H1 (cell line): ENCODE measurements at regions not wholly inside any gene's neighbourhood (a gene's known extent, or its start where the extent isn't known, plus 50 kb on each side); places are given as distances from the start of the nearest gene placed in this dataset.

Experiments used
- CTCF ChIA-PET: fragments of 300-600 bp; sonication (Branson Sonifier 250); formaldehyde crosslinking; loops from one replicate; lab custom pipeline; 2021; ENCODE audit not compliant: partially characterized antibody; lab: Charles Lee
- POLR2A ChIA-PET: fragments of 300-600 bp; sonication (Branson Sonifier 250); formaldehyde crosslinking; loops from one replicate; lab custom pipeline; 2021; ENCODE audit warnings: inconsistent platforms; ENCODE audit not compliant: partially characterized antibody; lab: Charles Lee
- DNase-seq, 2 experiments: peaks; one replicate each; pipeline versions ENCODE4 v3.0.0 to v3.0.0-alpha.2; 2010 to 2022; ENCODE audit warnings: low spot score in 2 of 2, low read depth in 1 of 2, mixed read lengths in 1 of 2
- FAIRE-seq: peaks from 2 replicates; lab custom pipeline; 2011; peaks lifted over from hg19 to GRCh38; lab: Jason Lieb, UNC
- H2AFZ ChIP-seq: 2 replicates; pipeline ENCODE4 v1.8.1; 2012; ENCODE audit warnings: low read length, inconsistent platforms
- H2AK5ac ChIP-seq: 2 replicates; pipeline ENCODE4 v1.6.1; 2013; ENCODE audit warnings: low read depth, low read length
- H2BK120ac ChIP-seq: replicated peaks from 2 replicates; pipeline ENCODE3; 2013; ENCODE audit warnings: low read depth, low read length, inconsistent platforms
- H2BK12ac ChIP-seq: 2 replicates; pipeline ENCODE4 v1.6.1; 2013; ENCODE audit warnings: low read depth, low read length
- H2BK15ac ChIP-seq: 2 replicates; pipeline ENCODE4 v1.6.1; 2013; ENCODE audit warnings: low read length
- H2BK20ac ChIP-seq: 2 replicates; pipeline ENCODE4 v1.6.1; 2013; ENCODE audit warnings: low read length
- H2BK5ac ChIP-seq: 2 replicates; pipeline ENCODE4 v1.6.1; 2013; ENCODE audit warnings: low read depth, low read length
- H3K14ac ChIP-seq: 2 replicates; pipeline ENCODE4 v1.6.1; 2013; ENCODE audit warnings: inconsistent platforms; ENCODE audit not compliant: insufficient read length
- H3K18ac ChIP-seq: 2 replicates; pipeline ENCODE4 v1.6.1; 2013; ENCODE audit warnings: low read length; ENCODE audit errors: extremely low read depth
- H3K23ac ChIP-seq: 2 replicates; pipeline ENCODE4 v1.6.1; 2013; ENCODE audit warnings: inconsistent platforms; ENCODE audit not compliant: insufficient read length
- H3K23me2 ChIP-seq: 2 replicates; pipeline ENCODE4 v1.6.1; 2013; ENCODE audit warnings: low read depth, low read length
- H3K27ac ChIP-seq: 2 replicates; pipeline ENCODE4 v1.6.1; 2011; ENCODE audit warnings: low read depth, low read length, inconsistent platforms
- H3K27me3 ChIP-seq, 4 experiments: replicated peaks in 1 of 4; 1 replicate in 1 of 4; 2 replicates in 3 of 4; pipeline versions ENCODE4 v1.6.1 to v1.8.1; 2011 to 2013; ENCODE audit warnings: low read length in 3 of 4, mild to moderate bottlenecking in 3 of 4, inconsistent platforms in 2 of 4, mixed read lengths in 2 of 4, moderate library complexity in 1 of 4; ENCODE audit not compliant: control insufficient read depth in 3 of 4, insufficient read depth in 3 of 4; ENCODE audit errors: extremely low read depth in 1 of 4
- H3K36me3 ChIP-seq, 4 experiments: 2 replicates each; pipeline versions ENCODE4 v1.6.1 to v1.8.1; 2011 to 2013; ENCODE audit warnings: mild to moderate bottlenecking in 4 of 4, low read length in 3 of 4, moderate library complexity in 2 of 4, control low read depth in 1 of 4, inconsistent platforms in 1 of 4; ENCODE audit not compliant: insufficient read depth in 4 of 4, control insufficient read depth in 2 of 4
- H3K4ac ChIP-seq: replicated peaks from 2 replicates; pipeline ENCODE3; 2013; ENCODE audit warnings: low read length, low read depth, mixed read lengths, inconsistent platforms; ENCODE audit not compliant: insufficient read length
- H3K4me1 ChIP-seq, 4 experiments: replicated peaks in 1 of 4; 1 replicate in 1 of 4; 2 replicates in 3 of 4; pipeline versions ENCODE4 v1.6.1 to v1.8.1; 2011 to 2013; ENCODE audit warnings: low read length in 3 of 4, inconsistent platforms in 2 of 4, mixed read lengths in 1 of 4; ENCODE audit not compliant: insufficient read depth in 4 of 4, control insufficient read depth in 3 of 4
- H3K4me2 ChIP-seq, 2 experiments: 2 replicates each; pipeline versions ENCODE4 v1.6.1 to v1.8.1; 2011 to 2013; ENCODE audit warnings: low read depth in 2 of 2, low read length in 2 of 2, control low read depth in 1 of 2, inconsistent platforms in 1 of 2, mild to moderate bottlenecking in 1 of 2; ENCODE audit not compliant: insufficient read depth in 1 of 2
- H3K4me3 ChIP-seq, 4 experiments: fragments of 200-600, 300-600 bp in 1 of 4; sonication (generic), shearing (Covaris generic), sonication (Bioruptor Twin) in 1 of 4; 2 replicates each; pipeline versions ENCODE4 v1.5.1 to v1.8.1; 2011 to 2016; ENCODE audit warnings: low read length in 4 of 4, low read depth in 3 of 4, control low read depth in 2 of 4, inconsistent platforms in 2 of 4, mild to moderate bottlenecking in 2 of 4, mixed read lengths in 1 of 4, moderate library complexity in 1 of 4; ENCODE audit not compliant: insufficient read depth in 2 of 4; ENCODE audit errors: extremely low read depth in 1 of 4
- H3K56ac ChIP-seq: replicated peaks from 2 replicates; pipeline ENCODE3; 2013; ENCODE audit warnings: low read depth, mild to moderate bottlenecking, mixed read lengths, low read length, inconsistent platforms; ENCODE audit not compliant: insufficient read length
- H3K79me1 ChIP-seq: 2 replicates; pipeline ENCODE4 v1.6.1; 2013; ENCODE audit warnings: low read depth, low read length, control low read depth
- H3K79me2 ChIP-seq, 2 experiments: 2 replicates each; pipeline versions ENCODE4 v1.6.1 to v1.8.1; 2012 to 2013; ENCODE audit warnings: low read length in 2 of 2, mild to moderate bottlenecking in 2 of 2, inconsistent platforms in 1 of 2; ENCODE audit not compliant: insufficient read depth in 2 of 2, control insufficient read depth in 1 of 2
- H3K9ac ChIP-seq, 4 experiments: replicated peaks in 1 of 4; 1 replicate in 1 of 4; 2 replicates in 3 of 4; pipeline versions ENCODE4 v1.6.1 to v1.8.1; 2011 to 2013; ENCODE audit warnings: low read depth in 3 of 4, low read length in 3 of 4, control low read depth in 2 of 4, mild to moderate bottlenecking in 2 of 4, moderate library complexity in 2 of 4, inconsistent platforms in 1 of 4; ENCODE audit errors: extremely low read depth in 1 of 4
- H3K9me3 ChIP-seq, 2 experiments: 2 replicates each; pipeline versions ENCODE4 v1.6.1 to v1.8.1; 2012 to 2013; ENCODE audit warnings: mild to moderate bottlenecking in 2 of 2, moderate library complexity in 2 of 2, control low read depth in 1 of 2, inconsistent platforms in 1 of 2, low read depth in 1 of 2, low read length in 1 of 2, mixed read lengths in 1 of 2; ENCODE audit not compliant: insufficient read depth in 2 of 2
- H4K20me1 ChIP-seq, 2 experiments: replicated peaks in 1 of 2; 2 replicates each; pipeline versions ENCODE3 to v1.8.1; 2011 to 2013; ENCODE audit warnings: inconsistent platforms in 2 of 2, low read length in 2 of 2, mild to moderate bottlenecking in 1 of 2; ENCODE audit not compliant: insufficient read depth in 2 of 2, control insufficient read depth in 1 of 2
- H4K5ac ChIP-seq: 2 replicates; pipeline ENCODE4 v1.6.1; 2013; ENCODE audit warnings: low read length, low read depth, mixed read lengths, inconsistent platforms; ENCODE audit not compliant: insufficient read length
- H4K8ac ChIP-seq: 2 replicates; pipeline ENCODE4 v1.8.0; 2013; ENCODE audit warnings: mild to moderate bottlenecking, moderate library complexity, low read length, inconsistent platforms; ENCODE audit not compliant: insufficient read depth; ENCODE audit errors: extremely low read depth
- H4K91ac ChIP-seq: replicated peaks from 2 replicates; pipeline ENCODE3; 2013; ENCODE audit warnings: low read length, mixed read lengths, inconsistent platforms; ENCODE audit not compliant: insufficient read length
- BRCA1 ChIP-seq: IDR thresholded peaks from 2 replicates; pipeline ENCODE4 v1.6.1; 2012; ENCODE audit warnings: low read depth, low read length, improper control_type of control experiment
- EGR1 ChIP-seq: IDR thresholded peaks from 2 replicates; pipeline ENCODE4 v1.6.1; 2011; ENCODE audit warnings: low read depth, low read length, borderline replicate concordance
- HDAC6 ChIP-seq: IDR thresholded peaks from one replicate; pipeline ENCODE4 v1.7.1; 2012; ENCODE audit warnings: low read depth, mild to moderate bottlenecking, inconsistent platforms, low read length, moderate library complexity
- POU5F1 ChIP-seq: IDR thresholded peaks from 2 replicates; pipeline ENCODE4 v1.6.1; 2011; ENCODE audit warnings: low read depth, mild to moderate bottlenecking, low read length, moderate library complexity
- TCF12 ChIP-seq: IDR thresholded peaks from 2 replicates; pipeline ENCODE4 v1.6.1; 2011; ENCODE audit warnings: low read depth, mild to moderate bottlenecking, low read length
- WGBS, 2 experiments: shearing (Covaris generic) in 1 of 2; methylation state at CpG; one replicate each; pipeline versions ENCODE4 v1.1.6 to v1.1.7; 2013 to 2015; ENCODE audit warnings: low lambda C conversion rate in 2 of 2, mixed read lengths in 2 of 2, inconsistent platforms in 1 of 2, low coverage in 1 of 2, missing lambda C conversion rate in 1 of 2; ENCODE audit not compliant: insufficient replicate concordance in 2 of 2, insufficient coverage in 1 of 2, insufficient read length in 1 of 2; ENCODE audit errors: extremely low coverage in 1 of 2, missing lambda C conversion rate in 1 of 2; 5-methylcytosine and 5-hydroxymethylcytosine counted together

GRCh38 chr5:167790462-167791260 is 500.8 kb upstream of the WWC1 start:
- no peak for DNase-seq
- Histone ChIP-seq H2BK12ac (no peak overlapping the region), H3K79me2 (no peaks in the 10 kb centered on the region), H3K18ac (no peak overlapping the region), H3K23ac (no peak overlapping the region), H2AK5ac (no peak overlapping the region), H3K4me3 (no peak overlapping the region), H3K27ac (no peak overlapping the region), H2BK20ac (no peak overlapping the region), H2AFZ (no peak overlapping the region), H4K20me1 (no peaks in the 10 kb centered on the region), H3K9ac (no peak overlapping the region), H3K4ac (no peak overlapping the region), H3K79me1 (no peaks in the 10 kb centered on the region), H3K27me3 (no peaks in the 10 kb centered on the region; a peak in 1 of 7 replicates), H3K23me2 (no peaks in the 10 kb centered on the region; the same call in 1 of the 2 replicates), H3K9me3 (no peaks in the 10 kb centered on the region), H2BK120ac (no peak overlapping the region), H2BK15ac (no peak overlapping the region), H4K8ac (no peak overlapping the region), H3K56ac (no peak overlapping the region), H3K14ac (no peak overlapping the region), H3K4me2 (no peak overlapping the region), H3K36me3 (no peaks in the 10 kb centered on the region), H4K91ac (no peak overlapping the region), H2BK5ac (no peak overlapping the region), H4K5ac (no peak overlapping the region), H3K4me1 (peaks cover 4 to 12% (median 7%) of the 10 kb centered on the region in 4 experiments; a peak in 6 of 7 replicates)
- 92% methylated on average over 8 of the region's 8 CpGs; no CpG with 5 or more reads in 1 of the 2 experiments for WGBS, 2 experiments
- TF ChIP-seq POU5F1: no peak
- TF ChIP-seq BRCA1: no peak
- TF ChIP-seq EGR1: no peak
- TF ChIP-seq TCF12: no peak
- no peak for TF ChIP-seq HDAC6
- ChIA-PET CTCF (interaction anchor here (1.7 kb wide), 1 partner anchor 35 kb away, joined by 3 read pairs; no protein-coding TSS in a partner anchor), POLR2A (no interaction called here)
- FAIRE-seq: no peak
